HEK293T (cell line): ENCODE measurements at regions not wholly inside any gene's neighbourhood (a gene's known extent, or its start where the extent isn't known, plus 50 kb on each side); places are given as distances from the start of the nearest gene placed in this dataset.
"Not testable (repeated sequence)": the region's sequence is repeated elsewhere in the genome, so short reads cannot be mapped to it uniquely, and the experiment has no call there.

Source experiments
- CTCF ChIA-PET: fragments of 350-600 bp; formaldehyde crosslinking; extraction: SDS; loops from one replicate; lab custom pipeline; 2021; ENCODE audit warnings: antibody characterized with exemption, inconsistent platforms; lab: Yijun Ruan, JAX
- POLR2A ChIA-PET: fragments of 350-600 bp; formaldehyde crosslinking; extraction: SDS; loops from one replicate; lab custom pipeline; 2020; ENCODE audit warnings: antibody characterized with exemption, inconsistent platforms; lab: Yijun Ruan, JAX
- DNase-seq: peaks from one replicate; pipeline ENCODE4 v3.0.0; 2012; ENCODE audit warnings: mixed read lengths; ENCODE audit errors: extremely low spot score
- ARNT ChIP-seq: fragments of 450-650 bp; IDR thresholded peaks from 2 replicates; pipeline ENCODE4 v1.6.1; 2017; ENCODE audit warnings: mild to moderate bottlenecking
- BHLHE40 ChIP-seq: fragments of 450-650 bp; IDR thresholded peaks from 2 replicates; pipeline ENCODE4 v1.6.1; 2016; ENCODE audit warnings: mild to moderate bottlenecking, moderate library complexity, borderline replicate concordance
- CTBP1 ChIP-seq: fragments of 450-650 bp; IDR thresholded peaks from 2 replicates; pipeline ENCODE4 v1.6.1; 2016; ENCODE audit warnings: borderline replicate concordance
- ELF4 ChIP-seq: fragments of 450-650 bp; IDR thresholded peaks from 2 replicates; pipeline ENCODE4 v1.6.1; 2017; ENCODE audit warnings: antibody characterized with exemption
- FOXA1 ChIP-seq: fragments of 450-650 bp; IDR thresholded peaks from 2 replicates; pipeline ENCODE4 v1.6.1; 2016; ENCODE audit warnings: mild to moderate bottlenecking
- FOXK2 ChIP-seq: fragments of 450-650 bp; IDR thresholded peaks from 2 replicates; pipeline ENCODE4 v1.6.1; 2016; ENCODE audit warnings: mild to moderate bottlenecking
- FOXM1 ChIP-seq: fragments of 450-650 bp; IDR thresholded peaks from 2 replicates; pipeline ENCODE4 v1.6.1; 2017; ENCODE audit warnings: mild to moderate bottlenecking, borderline replicate concordance
- HDGF ChIP-seq: fragments of 450-650 bp; IDR thresholded peaks from 2 replicates; pipeline ENCODE4 v1.6.1; 2017; ENCODE audit warnings: antibody characterized with exemption, borderline replicate concordance
- L3MBTL2 ChIP-seq: fragments of 450-650 bp; conservative IDR thresholded peaks from 2 replicates; pipeline ENCODE4 v1.6.1; 2016; ENCODE audit warnings: mild to moderate bottlenecking
- LEF1 ChIP-seq: fragments of 450-650 bp; IDR thresholded peaks from 2 replicates; pipeline ENCODE4 v1.6.1; 2017; ENCODE audit warnings: mild to moderate bottlenecking, borderline replicate concordance
- NFRKB ChIP-seq: fragments of 450-650 bp; IDR thresholded peaks from 2 replicates; pipeline ENCODE4 v1.6.1; 2016; ENCODE audit warnings: mild to moderate bottlenecking, moderate library complexity
- PKNOX1 ChIP-seq: fragments of 450-650 bp; IDR thresholded peaks from 2 replicates; pipeline ENCODE4 v1.6.1; 2016
- SP1 ChIP-seq: fragments of 450-650 bp; IDR thresholded peaks from 2 replicates; pipeline ENCODE4 v1.6.1; 2017
- SUZ12 ChIP-seq: fragments of 450-650 bp; IDR thresholded peaks from 2 replicates; pipeline ENCODE4 v1.6.1; 2016; ENCODE audit warnings: mild to moderate bottlenecking
- TARDBP ChIP-seq: fragments of 450-650 bp; IDR thresholded peaks from 2 replicates; pipeline ENCODE4 v1.6.1; 2016
- ZNF384 ChIP-seq: fragments of 450-650 bp; IDR thresholded peaks from 2 replicates; pipeline ENCODE4 v1.6.1; 2016

- POLR2A ChIA-PET = no interaction called here
- CTCF ChIA-PET = no interaction called here
- no peak for DNase-seq
- TF ChIP-seq LEF1 (no peak), FOXK2 (no peak), ZNF384 (no peak), CTBP1 (no peak), ELF4 (no peak), ARNT (no peak), TARDBP (no peak), SUZ12 (no peak), FOXM1 (no peak), L3MBTL2 (no peak)
Measured at GRCh38 chr11:24206511-24206910, 290.3 kb upstream of the LUZP2 start.

GRCh38 chr11:24216488-24216887, 280.4 kb upstream of the LUZP2 start:
- no peak for TF ChIP-seq FOXA1
- DNase-seq = no peak
- ChIA-PET CTCF (no interaction called here), POLR2A (no interaction called here)

- CTCF ChIA-PET, POLR2A ChIA-PET, DNase-seq: not testable (repeated sequence)
Measured at GRCh38 chr11:24217319-24217718, 279.5 kb upstream of the LUZP2 start.

GRCh38 chr11:24225501-24225900, 271.4 kb upstream of the LUZP2 start:
- TF ChIP-seq TARDBP = no peak
- ChIA-PET CTCF (no interaction called here), POLR2A (no interaction called here)
- DNase-seq = no peak

- no peak for TF ChIP-seq TARDBP
- TF ChIP-seq ZNF384 = no peak
- TF ChIP-seq BHLHE40 = no peak
- no peak for TF ChIP-seq LEF1
- TF ChIP-seq NFRKB = no peak
- no peak for TF ChIP-seq FOXA1
- TF ChIP-seq ELF4 = no peak
- TF ChIP-seq L3MBTL2 = no peak
- TF ChIP-seq ARNT = no peak
- TF ChIP-seq FOXK2 = no peak
- no peak for TF ChIP-seq HDGF
- no peak for TF ChIP-seq FOXM1
Measured at GRCh38 chr11:24226606-24227005, 270.2 kb upstream of the LUZP2 start.

GRCh38 chr11:24233041-24233440, 263.8 kb upstream of the LUZP2 start:
- no peak for DNase-seq
- TF ChIP-seq HDGF (no peak), ZNF384 (no peak), FOXA1 (no peak), SP1 (no peak), BHLHE40 (no peak), ARNT (no peak), SUZ12 (no peak), FOXK2 (no peak), PKNOX1 (no peak), TARDBP (no peak), LEF1 (no peak), ELF4 (no peak), L3MBTL2 (no peak), FOXM1 (no peak), CTBP1 (no peak)
- ChIA-PET CTCF (no interaction called here), POLR2A (no interaction called here)

More at GRCh38 chr11:24226606-24227005, 270.2 kb upstream of the LUZP2 start:
- CTCF ChIA-PET = no interaction called here
- POLR2A ChIA-PET = no interaction called here
- DNase-seq = no peak

GRCh38 chr11:24234822-24235508, 261.9 kb upstream of the LUZP2 start:
- ChIA-PET CTCF (no interaction called here), POLR2A (no interaction called here)
- TF ChIP-seq L3MBTL2 = no peak
- no peak for TF ChIP-seq TARDBP
- TF ChIP-seq LEF1 = no peak
- TF ChIP-seq ARNT = no peak
- no peak for TF ChIP-seq FOXA1
- TF ChIP-seq ZNF384 = no peak
- no peak for TF ChIP-seq ELF4
- TF ChIP-seq HDGF = no peak
- no peak for TF ChIP-seq SUZ12
- no peak for TF ChIP-seq CTBP1
- TF ChIP-seq PKNOX1 = no peak
- TF ChIP-seq SP1 = no peak
- no peak for TF ChIP-seq FOXM1
- no peak for TF ChIP-seq NFRKB
- DNase-seq = no peak
